Mammary epithelial cell (primary cell): ENCODE measurements at regions not wholly inside any gene's neighbourhood (a gene's known extent, or its start where the extent isn't known, plus 50 kb on each side); places are given as distances from the start of the nearest gene placed in this dataset.

Experiments
- CTCF ChIP-seq, 2 donors: IDR thresholded peaks in 1 of 2; conservative IDR thresholded peaks in 1 of 2; 2 replicates each; pipeline ENCODE4 v1.5.1; 2011 to 2012; ENCODE audit warnings: inconsistent platforms in 2 of 2, low read length in 2 of 2, mild to moderate bottlenecking in 2 of 2, control low read depth in 1 of 2, low read depth in 1 of 2; ENCODE audit not compliant: insufficient read depth in 1 of 2; ENCODE audit errors: extremely low read depth in 1 of 2
- EZH2 ChIP-seq: IDR thresholded peaks from 2 replicates; pipeline ENCODE4 v1.6.1; 2012; ENCODE audit warnings: low read length, inconsistent platforms, borderline replicate concordance

GRCh38 chr7:96936621-96937020 lies 68.7 kb upstream of the DLX6 start:
- no peak for TF ChIP-seq CTCF (conservative IDR thresholded peaks at IDR 0.05 in 1 of 2, IDR thresholded peaks at IDR 0.05 in 1 of 2; ENCODE audit: extremely low read depth in 1 of 2, insufficient read depth in 1 of 2, low read depth in 1 of 2, low read length in 2 of 2)
- TF ChIP-seq EZH2, result no peak
